ENCODE measurements at regions not wholly inside any gene's neighbourhood (a gene's known extent, or its start where the extent isn't known, plus 50 kb on each side); places are given as distances from the start of the nearest gene placed in this dataset.
"Not testable (repeated sequence)": the region's sequence is repeated elsewhere in the genome, so short reads cannot be mapped to it uniquely, and the experiment has no call there.

DNA sequence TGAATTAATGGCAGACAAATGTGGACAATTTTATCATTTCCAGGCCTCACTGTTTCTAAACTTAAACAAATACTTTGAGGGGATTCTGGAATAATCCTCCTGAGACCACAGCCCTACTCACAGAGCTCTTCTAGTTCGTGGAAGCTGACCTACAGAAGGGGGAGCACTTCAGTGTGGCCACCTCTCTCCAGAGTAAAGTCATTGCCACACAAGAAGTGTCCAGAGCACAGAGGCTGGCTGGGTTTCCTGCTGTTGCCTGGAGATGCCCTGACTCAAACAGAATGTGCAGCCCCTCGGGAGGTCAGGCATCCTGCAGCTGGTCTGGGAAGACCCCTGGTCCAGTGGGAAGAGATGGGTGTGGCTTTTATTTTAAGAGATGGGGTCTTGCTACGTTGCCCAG lies 110.9 kb downstream of the QRSL1 start:
- no peak for DNase-seq

DNA sequence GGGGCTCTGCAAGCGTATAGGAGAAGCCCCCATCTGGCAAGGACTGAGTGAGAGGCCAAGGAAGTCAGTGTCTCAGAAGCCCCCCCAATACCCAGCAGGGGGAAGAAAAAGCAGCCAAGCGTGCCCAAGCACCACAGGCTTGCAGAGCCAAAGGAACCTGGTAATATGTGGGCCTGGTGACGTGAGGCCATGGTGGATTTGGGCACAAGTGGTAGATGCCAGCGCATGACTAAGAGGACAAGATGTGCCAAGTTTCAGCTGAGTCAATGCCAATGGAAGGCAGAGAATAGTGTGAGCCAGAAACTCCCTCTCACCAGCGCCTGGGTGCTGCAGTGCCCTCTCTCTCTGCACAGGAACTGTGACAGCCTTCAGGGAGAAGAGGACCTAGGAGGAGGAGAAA lies 110.0 kb downstream of the QRSL1 start:
- DNase-seq: no peak

DNA sequence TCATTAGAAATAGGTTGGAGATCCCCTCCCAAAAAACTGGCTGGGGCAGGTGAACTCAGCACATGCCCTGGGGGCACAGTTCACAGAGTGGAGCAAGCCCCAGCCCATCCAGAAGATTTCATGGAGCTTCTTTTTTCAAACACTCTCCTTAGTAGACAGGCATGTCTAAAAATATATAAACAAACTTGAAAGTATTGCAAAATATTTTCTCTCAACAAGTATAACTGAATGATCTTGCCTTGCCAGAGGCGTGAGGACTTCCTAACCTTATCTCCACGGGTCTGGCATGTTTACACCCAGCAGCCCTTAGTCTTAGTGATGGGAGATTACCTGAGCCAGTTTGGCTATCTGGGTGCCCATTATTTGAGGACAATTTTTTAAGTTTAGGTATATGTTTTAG lies 107.1 kb downstream of the QRSL1 start:
- no peak for DNase-seq

DNA sequence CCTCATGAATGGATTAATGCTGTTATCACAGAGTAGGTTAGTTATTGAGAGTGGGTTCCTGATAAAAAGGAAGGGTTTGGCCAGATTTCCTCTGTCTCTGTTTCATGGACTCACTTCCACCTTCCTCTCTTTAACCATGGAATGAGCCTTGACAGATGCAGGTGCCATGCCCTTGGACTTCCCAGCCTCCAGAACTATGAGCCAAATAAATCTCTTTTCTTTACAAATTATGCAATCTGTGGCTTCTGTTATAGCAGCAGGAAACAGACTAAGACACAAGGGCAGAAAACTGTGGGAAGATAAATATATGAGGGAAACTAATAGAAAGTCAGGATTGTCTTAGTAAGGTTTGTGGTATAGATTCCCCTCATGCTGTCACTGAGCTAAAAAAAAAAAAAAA lies 106.5 kb downstream of the QRSL1 start:
- DNase-seq: no peak

DNA sequence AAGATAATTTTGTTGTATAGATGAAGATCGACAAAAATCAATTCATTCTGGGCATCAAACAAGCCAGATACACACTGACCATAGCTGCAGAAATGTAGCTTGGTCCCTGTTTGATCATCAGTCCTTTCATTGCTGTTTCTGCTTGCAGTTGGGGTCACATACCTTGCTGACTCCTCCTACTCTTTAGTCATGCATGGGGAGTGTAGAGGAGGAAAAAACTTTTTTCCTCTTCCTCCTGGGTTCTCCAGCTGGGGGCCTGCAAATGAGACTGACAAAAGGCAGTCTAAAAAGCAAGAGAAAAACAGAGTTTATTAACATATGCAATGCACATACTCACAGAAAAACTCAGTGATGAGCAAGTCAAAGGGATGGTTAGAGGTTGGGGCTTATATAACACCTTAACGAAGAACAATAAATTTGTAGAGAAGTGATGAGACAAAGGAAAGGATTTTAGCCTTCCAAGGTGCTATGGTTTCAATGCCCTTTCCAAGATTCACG lies 105.8 kb downstream of the QRSL1 start:
- no peak for DNase-seq

DNA sequence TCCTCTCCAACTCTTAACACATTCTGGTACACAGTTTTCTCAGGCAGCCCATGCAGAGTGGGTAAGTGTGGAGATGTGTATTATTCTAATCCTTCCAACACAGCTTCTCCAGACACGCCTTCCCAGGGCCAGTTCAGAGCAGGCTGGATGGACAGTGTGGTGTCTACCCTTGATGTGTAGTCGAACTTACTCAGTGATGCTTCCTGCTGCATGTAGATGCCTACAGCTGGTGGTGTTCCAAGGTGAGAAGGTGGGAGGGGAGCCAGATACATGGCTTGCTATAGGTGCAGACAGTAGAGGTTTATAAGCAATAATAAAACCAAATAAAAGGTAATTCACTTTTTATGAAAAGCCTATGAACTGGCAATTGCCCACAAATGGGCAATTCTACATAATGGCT lies 104.0 kb downstream of the QRSL1 start:
- no peak for DNase-seq

DNA sequence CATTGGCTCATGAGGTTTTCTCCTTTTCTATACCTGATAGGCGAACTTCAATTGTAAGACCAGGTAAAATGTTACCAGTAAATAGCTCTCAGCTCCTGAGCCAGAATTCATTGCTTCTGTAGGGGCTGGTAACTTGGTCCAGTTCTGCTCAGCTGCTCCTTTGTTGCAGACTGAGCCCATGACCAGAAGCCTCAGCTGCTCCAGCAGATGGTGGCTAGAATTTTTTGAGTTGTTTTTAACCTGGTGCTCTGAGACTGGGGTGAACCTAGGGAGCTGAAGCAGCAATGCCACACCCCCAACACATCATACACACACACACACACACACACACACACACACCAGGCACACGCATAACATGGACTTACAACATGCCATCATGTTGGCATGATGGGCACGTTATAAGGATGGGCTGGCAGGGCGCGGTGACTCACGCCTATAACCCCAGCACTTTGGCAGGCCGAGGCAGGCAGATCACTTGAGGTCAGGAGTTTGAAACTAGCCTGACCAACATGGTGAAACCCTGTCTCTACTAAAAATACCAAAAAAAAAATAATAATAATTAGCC lies 103.1 kb downstream of the QRSL1 start:
- no peak for DNase-seq

DNA sequence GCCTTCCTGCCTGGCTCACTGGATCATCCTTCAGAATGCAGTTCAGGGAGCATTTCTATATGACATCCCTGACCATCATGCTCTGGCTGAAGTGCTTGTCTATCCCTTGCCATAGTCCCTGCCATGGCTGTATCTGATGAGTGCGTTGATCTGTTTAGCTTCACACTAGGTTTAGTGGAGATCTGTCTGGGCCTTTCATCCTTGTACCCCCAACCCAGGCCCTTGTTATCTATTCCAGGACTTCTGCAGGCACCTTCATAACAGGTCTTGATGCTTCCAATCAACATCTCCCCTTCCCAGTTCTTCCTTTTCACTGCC lies 102.4 kb downstream of the QRSL1 start:
- no peak for DNase-seq

DNA sequence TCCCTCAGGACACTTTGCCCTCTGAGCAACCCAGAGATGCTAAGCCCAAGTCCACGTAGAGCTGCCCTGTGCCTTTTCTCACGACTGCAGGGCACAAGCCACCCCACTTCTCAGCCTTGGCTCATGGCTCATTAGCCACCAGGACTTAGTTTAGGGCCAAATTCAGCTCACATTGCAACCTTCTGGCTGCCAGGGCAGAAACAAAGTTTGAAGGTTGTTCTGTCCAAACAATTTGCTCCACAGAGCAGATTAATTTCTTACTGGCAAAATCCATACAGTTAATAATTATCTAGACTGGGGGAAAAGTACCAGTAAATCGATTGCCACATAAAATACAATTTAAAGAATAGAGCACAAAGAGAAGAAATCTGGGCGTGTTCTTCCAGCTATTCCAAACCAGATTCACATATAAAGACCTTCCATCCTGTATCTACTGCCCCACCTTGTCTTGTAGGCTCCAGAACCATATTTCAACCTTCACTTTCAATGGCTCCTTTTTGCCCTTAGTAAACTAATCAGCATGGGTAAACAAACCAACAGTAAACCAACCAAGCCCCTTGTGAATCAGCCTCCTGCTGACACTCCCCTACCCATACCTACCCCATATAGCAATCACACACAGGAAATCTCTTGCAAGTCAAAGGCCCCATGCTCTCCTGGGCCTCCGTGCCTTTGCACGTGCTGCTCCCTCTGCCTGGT lies 101.9 kb downstream of the QRSL1 start:
- DNase-seq: no peak

DNA sequence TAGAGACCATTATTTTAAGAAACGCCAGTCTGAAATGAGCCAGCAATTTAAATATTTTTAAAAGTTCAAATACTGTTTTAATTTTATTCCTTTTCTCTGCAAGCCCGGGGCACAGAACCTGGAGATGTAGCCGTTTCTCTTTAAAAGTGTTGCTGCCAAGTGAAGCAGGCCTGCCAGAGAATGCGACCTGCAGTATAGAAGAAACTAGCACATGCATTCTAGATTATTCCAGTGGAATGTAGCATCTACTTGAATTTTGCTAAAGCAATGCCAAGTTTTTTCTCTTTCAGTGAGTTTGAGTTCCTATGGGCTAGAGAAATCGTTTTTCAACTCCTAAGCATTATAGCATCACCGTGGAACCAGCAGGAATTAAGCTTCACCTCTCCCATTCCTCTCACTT lies 101.3 kb downstream of the QRSL1 start:
- DNase-seq: no peak

DNA sequence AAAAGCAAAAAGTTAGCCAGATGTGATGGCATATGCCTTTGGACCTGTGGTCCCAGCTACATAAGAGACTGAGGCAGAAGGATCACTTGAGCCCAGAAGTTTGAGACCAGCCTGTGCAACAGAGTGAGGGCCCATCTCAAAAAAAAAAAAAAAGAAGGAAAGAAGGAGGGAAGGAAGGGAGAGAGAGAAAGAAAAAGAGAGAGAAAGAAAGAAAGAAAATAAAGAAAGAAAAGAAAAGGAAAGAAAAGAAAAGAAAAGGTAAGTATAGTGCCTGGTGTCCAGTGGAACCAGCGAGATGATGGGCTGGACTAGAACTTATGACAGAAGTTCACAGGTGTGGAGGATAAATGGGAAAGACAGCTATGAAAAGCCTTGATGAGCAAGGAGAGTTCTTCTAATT lies 100.9 kb downstream of the QRSL1 start:
- no peak for DNase-seq

DNA sequence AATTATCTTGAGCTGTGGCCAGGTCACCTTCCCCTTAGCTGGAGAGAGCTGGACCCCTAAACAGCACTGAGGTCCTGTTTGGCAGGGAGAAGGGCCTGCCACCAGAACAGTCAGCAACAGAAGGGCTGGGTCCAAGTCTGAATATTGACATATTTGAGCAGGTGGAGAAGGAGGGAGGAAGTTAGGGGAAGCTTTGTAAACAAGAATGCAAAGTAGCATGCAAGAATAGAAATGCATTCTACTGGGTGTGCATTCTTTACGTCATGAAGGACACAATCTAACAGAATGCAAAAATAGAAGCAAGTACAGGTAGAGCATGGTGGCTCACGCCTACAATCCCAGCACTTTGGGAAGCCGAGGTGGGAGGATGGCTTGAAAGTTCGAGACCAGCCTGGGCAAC lies 100.5 kb downstream of the QRSL1 start:
- DNase-seq: no peak

DNA sequence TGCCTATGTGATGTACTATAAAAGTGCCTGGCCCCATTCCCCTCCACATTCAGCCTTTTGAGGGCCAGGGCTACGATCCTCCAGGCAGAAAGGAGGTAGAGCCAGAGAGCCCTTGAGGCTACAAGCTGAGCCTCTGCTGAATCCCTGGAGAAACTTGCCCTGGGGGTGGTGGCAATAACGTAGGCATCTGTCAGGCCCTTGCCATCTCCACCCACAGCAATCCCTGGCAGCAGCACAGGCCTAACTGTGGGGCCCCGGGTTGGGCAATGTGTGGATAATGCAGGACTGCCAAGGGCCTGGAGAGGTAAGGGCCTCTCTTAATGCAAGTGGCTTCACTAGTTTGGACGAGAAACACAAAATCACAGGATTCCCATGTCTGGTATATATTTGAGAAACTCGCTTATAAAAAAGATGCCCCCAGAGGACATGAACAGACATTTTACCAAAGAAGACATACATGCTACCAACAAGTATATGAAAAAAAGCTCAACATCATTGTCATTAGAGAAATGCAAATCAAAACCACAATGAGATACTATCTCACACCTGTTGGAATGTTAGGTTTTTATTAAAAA lies 99.0 kb downstream of the QRSL1 start:
- no peak for DNase-seq

DNA sequence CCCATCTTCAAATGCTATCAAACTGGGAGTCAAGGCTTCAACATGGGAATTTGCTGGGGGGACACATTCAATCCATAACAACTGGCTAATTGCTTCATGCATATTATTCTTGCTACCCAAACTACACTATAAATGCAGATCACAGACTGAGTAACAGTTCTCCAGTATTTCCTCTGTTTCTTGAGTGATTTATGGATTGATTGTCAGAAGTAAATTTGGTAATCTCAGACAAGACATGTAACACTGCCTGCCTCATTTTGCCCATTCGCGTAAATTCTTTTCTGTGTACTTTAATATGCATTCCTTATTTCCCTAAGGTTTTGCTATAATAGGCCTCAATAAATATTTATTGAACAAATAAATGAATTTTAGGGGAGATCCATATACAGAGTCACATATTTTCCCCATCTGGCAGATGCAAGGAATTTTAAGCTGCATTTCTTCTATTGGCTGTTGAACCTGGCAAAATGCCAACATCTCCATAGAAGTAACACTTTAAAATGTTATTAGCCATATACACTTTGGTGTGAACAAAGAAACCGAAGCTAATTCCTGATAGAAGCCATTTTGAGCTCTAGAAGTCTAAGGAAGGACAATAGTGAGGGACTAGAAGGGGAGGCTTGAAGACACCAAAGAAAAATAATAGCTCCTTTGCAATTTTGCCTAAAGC lies 98.2 kb downstream of the QRSL1 start:
- no peak for DNase-seq

DNA sequence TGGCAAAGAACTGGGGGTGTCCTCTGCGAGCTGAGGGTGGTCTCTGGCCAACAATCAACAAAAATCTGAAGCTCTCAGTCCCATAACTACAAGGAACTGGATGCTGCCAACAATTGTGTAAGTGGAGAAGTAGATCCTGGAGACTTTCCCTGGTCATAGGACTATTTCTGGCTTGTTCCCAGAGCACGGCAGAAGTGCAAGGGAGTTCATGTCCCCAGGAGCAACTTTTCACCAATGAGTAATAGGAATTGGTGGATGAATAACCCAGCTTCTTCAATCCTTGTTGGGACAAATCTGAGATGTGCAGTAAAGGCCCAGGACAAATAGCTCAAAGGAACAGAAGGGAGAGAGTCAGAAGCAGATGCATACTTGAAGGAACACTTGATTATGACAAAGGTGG lies 95.5 kb downstream of the QRSL1 start:
- DNase-seq: no peak

DNA sequence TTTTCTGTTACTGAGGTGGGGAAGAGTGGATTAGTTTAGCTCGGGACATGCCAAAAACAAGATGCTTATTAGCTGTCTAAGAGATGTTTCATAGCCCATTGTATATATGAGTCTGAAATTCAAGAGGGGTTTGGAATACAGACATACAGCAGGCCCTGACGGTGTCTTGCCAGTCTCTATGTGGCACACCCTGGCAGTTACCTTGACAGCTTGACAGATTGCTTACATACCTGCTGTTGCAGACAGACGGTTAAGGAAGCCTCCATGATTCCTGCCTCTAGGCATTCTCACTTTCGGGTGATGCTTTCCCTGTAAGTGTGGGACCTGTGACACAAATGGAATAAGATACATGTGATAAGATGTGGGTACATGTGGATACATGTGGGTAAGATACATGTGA lies 95.0 kb downstream of the QRSL1 start:
- DNase-seq: no peak

DNA sequence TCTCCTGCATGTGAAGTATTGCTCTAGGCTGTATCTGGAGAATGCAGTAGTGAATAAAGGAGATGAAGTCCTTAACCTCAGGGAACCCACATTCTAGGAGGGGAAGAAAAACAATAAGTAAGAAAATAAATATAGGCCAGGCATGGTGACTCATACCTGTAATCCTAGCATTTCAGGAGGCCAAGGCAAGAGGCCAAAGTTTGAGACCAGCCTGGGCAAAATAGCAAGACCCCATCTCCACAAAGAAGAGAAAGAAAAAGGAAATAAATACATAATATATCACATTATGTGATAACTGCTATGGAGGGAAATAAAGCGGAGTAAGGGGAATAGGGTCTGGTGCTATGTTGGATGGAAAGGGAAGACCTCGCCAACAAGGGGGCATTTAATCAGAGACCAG lies 94.0 kb downstream of the QRSL1 start:
- not testable (repeated sequence) for DNase-seq

DNA sequence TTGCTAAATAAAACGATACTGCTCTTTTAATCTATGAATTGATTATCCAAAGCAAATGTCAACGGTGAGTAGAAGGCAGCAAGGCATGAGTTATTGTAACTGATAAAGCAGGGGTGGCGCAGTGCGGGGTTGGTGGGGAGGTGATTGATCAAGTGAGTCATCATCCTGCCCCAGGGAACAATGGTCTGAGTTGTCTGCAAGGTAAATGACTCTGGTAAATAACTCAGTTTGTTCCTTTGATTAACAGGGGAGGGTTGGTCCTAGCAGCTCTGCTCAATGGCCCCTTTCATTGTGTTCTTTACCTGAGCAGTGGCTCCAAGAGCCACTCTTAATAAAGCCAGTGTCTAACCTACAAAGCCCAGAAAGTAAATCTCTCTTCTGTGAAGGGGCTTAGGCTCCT lies 91.8 kb downstream of the QRSL1 start:
- DNase-seq: not testable (repeated sequence)
